IgD-negative memory B cell (primary cell): ENCODE measurements at regions not wholly inside any gene's neighbourhood (a gene's known extent, or its start where the extent isn't known, plus 50 kb on each side); places are given as distances from the start of the nearest gene placed in this dataset.
"Not testable (repeated sequence)": the region's sequence is repeated elsewhere in the genome, so short reads cannot be mapped to it uniquely, and the experiment has no call there.

ENCODE experiments used
- H3K27ac Mint-ChIP-seq, 3 donors: one replicate each; pipeline ENCODE4 v1.8.0; 2020 to 2022; ENCODE audit warnings: mild to moderate bottlenecking in 3 of 3, mixed read lengths in 3 of 3, moderate library complexity in 1 of 3
- H3K27me3 Mint-ChIP-seq: one replicate; pipeline ENCODE4 v1.8.0; 2021; ENCODE audit warnings: mixed read lengths
- H3K36me3 Mint-ChIP-seq: one replicate; pipeline ENCODE4 v1.8.0; 2020; ENCODE audit warnings: mild to moderate bottlenecking, mixed read lengths
- H3K4me1 Mint-ChIP-seq, 3 donors: one replicate each; pipeline ENCODE4 v1.8.0; 2020 to 2022; ENCODE audit warnings: mixed read lengths in 3 of 3, mild to moderate bottlenecking in 1 of 3
- H3K4me3 Mint-ChIP-seq, 4 donors: one replicate each; pipeline ENCODE4 v1.8.0; 2020 to 2022; ENCODE audit warnings: mild to moderate bottlenecking in 4 of 4, mixed read lengths in 4 of 4, moderate library complexity in 3 of 4
- H3K9me3 Mint-ChIP-seq, 3 donors: one replicate each; pipeline ENCODE4 v1.8.0; 2020 to 2021; ENCODE audit warnings: mixed read lengths in 3 of 3, mild to moderate bottlenecking in 1 of 3

DNA sequence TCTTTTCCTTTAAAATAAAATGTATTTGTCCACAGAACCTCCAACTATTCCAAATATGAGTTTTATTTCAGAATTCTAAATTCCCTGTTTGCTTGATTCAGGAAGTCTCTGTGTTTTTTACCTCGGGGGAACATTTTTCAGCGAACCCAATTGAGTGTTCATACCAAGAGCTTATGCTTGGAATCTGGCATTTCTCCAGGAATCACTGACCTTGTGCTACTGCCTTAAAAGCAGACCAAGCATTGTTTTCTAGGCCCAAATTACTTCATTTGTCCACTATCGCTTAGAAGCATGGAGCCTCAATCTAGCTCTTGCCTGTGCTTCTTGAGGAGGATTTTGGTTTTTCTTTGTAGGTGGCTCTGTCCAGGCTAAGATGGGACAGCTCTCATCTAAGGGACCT lies 59.4 kb downstream of the EBLN1 start:
- no peak overlapping the region for H3K27ac Mint-ChIP-seq
- peaks cover under 1% of the 10 kb centered on the region for H3K36me3 Mint-ChIP-seq
- peaks cover 0 to 5% (median 3%) of the 10 kb centered on the region in 3 donors for H3K9me3 Mint-ChIP-seq
- H3K27me3 Mint-ChIP-seq: peaks cover 6% of the 10 kb centered on the region
- peaks cover 0 to 7% (median 2%) of the 10 kb centered on the region in 3 donors for H3K4me1 Mint-ChIP-seq
- H3K4me3 Mint-ChIP-seq: no peak overlapping the region

DNA sequence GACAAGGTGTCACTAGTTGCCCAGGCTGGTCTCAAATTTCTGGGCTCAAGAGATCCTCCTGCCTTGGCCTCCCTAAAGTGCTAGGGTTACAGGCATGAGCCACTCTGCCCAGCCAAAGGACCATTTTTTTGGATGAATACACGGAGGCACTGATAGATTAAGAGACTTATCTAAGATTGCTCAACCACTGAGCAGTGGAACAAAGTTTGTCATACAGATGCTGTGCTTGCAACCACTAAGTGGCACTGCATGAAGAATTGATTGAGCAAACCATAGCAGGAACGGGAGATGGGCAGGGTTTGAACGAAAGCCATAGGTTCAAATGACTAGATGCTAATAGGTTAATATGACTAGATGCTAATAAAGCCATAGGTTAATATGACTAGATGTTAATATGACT lies 61.1 kb downstream of the EBLN1 start:
- H3K9me3 Mint-ChIP-seq: peaks cover 0 to 9% (median 2%) of the 10 kb centered on the region in 3 donors
- peaks cover 0 to 7% (median 2%) of the 10 kb centered on the region in 3 donors for H3K4me1 Mint-ChIP-seq
- H3K36me3 Mint-ChIP-seq: peaks cover 2% of the 10 kb centered on the region
- no peak overlapping the region for H3K4me3 Mint-ChIP-seq
- peaks cover 5% of the 10 kb centered on the region for H3K27me3 Mint-ChIP-seq
- no peak overlapping the region for H3K27ac Mint-ChIP-seq

DNA sequence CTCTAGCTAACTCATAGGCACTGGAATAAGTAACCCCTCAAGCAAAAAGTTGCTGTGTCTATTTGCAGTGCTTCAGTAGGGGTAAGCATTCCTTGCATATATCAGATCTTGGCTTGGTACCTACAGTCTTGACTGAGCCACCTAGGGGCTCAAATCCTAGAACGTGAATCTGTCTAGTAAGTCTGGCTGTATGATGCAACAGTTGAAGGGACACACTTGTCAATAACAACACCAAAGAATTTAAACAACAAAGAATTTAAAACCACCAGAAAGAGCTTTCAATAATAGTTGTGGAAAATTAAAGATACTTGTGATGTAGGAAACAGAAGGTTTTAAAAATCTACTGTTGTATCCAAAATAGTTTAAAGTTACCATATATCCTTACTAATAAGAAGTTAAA lies 65.4 kb downstream of the EBLN1 start:
- Mint-ChIP-seq H3K4me1 (no peaks in the 10 kb centered on the region), H3K4me3 (no peak overlapping the region), H3K27me3 (peaks cover 8% of the 10 kb centered on the region), H3K36me3 (peaks cover 4% of the 10 kb centered on the region), H3K27ac (no peak overlapping the region), H3K9me3 (peaks cover 7 to 13% (median 9%) of the 10 kb centered on the region in 3 donors)

DNA sequence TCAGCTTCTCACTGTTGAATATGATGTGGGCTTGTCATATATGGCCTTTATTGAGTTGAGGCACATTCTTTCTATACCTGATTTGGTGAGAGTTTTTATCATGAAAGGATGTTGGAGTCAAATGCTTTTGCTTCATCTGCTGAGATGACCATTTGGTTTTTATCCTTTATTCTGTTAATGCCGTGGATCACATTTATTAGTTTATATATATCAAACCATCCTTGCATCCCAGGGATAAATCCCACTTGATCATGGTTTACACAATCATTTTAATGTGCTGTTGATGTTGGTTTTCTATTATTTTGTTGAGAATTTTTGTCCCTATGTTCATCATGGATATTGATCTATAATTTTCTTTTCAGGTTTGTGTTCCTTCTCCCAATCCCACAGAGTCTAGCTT lies 67.0 kb downstream of the EBLN1 start:
- H3K27ac Mint-ChIP-seq: no peak overlapping the region
- no peak overlapping the region for H3K4me3 Mint-ChIP-seq
- H3K36me3 Mint-ChIP-seq: peaks cover 6% of the 10 kb centered on the region
- no peaks in the 10 kb centered on the region for H3K4me1 Mint-ChIP-seq
- peaks cover 9 to 17% (median 11%) of the 10 kb centered on the region in 3 donors for H3K9me3 Mint-ChIP-seq
- peaks cover 8% of the 10 kb centered on the region for H3K27me3 Mint-ChIP-seq

DNA sequence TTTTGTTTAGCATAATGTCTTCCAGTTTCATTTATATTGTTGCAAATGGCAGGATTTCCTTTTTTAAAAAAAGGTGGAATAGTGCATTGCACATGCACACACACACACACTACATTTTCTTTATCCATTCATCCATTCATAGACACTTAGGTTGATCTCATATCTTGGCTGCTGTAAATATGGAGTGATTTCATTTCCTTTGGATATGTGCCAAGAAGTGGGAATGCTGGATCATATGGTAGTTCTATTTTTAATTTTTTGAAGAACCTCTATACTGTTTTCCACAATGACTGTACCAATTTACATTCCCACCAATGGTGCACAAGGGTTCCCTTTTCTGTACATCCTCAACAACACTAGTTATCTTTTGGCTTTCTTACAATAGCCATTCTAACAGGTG lies 68.9 kb downstream of the EBLN1 start:
- no peaks in the 10 kb centered on the region for H3K4me1 Mint-ChIP-seq
- no peak overlapping the region for H3K4me3 Mint-ChIP-seq
- H3K36me3 Mint-ChIP-seq: peaks cover 6% of the 10 kb centered on the region
- no peak overlapping the region for H3K27ac Mint-ChIP-seq
- peaks cover 5% of the 10 kb centered on the region for H3K27me3 Mint-ChIP-seq
- H3K9me3 Mint-ChIP-seq: peaks cover 9 to 17% (median 11%) of the 10 kb centered on the region in 3 donors

DNA sequence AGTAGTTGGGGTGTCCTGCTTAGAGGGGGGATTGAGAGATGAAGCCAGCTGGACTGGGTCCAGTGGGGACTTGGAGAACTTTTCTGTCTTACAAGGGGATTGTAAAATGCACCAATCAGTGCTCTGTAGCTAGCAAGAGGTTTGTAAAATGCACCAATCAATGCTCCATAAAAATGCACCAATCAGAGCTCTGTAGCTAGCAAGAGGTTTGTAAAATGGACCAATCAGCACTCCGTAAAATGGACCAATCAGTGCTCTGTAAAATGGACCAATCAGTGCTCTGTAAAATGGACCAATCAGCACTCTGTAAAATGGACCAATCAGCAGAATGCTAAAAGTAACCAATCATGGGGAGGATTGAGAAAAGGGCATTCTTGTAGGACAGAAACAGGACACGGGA lies 71.9 kb downstream of the EBLN1 start:
- not testable (repeated sequence) for H3K4me3 Mint-ChIP-seq, H3K27me3 Mint-ChIP-seq, H3K27ac Mint-ChIP-seq, H3K36me3 Mint-ChIP-seq, H3K4me1 Mint-ChIP-seq
- H3K9me3 Mint-ChIP-seq: peaks cover 7 to 11% (median 7%) of the 10 kb centered on the region in 3 donors

DNA sequence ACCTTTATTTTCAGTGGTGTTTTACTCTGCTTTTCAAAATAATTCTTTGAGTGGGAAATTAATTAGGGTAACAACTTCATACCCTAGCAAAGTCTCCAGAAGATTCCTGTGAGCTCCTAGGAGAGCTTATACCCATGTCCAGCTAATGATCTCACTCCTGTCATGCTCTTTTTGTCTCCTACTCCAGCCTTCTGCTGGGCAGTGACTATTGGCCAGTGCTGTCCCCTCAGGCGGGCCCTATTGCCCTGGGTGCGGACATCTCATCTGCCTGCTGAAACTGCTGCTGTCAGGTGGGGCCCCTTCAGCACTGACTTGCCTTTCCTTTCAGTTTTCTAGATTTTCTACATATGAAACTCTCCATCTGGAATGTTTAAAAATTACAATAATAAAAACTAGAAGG lies 80.3 kb downstream of the EBLN1 start:
- Mint-ChIP-seq H3K4me3 (no peak overlapping the region), H3K27ac (no peak overlapping the region), H3K9me3 (peaks cover 0 to 2% (median 0%) of the 10 kb centered on the region in 3 donors), H3K36me3 (peaks cover 1% of the 10 kb centered on the region), H3K27me3 (peaks cover 5% of the 10 kb centered on the region), H3K4me1 (peaks cover 2 to 13% (median 6%) of the 10 kb centered on the region in 3 donors)

DNA sequence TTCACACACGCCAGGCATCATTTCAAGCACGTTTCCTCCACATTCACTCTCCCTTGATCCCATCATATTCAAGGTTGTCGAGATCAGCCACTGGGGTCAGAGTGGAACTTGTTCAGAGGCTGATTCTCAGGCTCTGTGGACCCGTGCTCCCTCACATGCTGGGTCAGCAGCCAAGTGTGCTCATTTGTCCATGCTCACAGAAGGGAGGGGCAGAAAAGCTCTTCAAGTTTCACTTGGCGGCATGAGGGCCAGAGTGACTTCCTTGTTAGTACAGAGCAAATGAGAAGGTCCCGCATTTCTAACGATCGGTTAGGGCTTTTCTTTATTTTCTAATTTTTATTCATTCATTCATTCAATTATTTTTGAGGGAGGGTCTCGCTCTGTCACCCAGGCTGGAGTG lies 82.2 kb downstream of the EBLN1 start:
- H3K36me3 Mint-ChIP-seq: peaks cover 1% of the 10 kb centered on the region
- H3K27me3 Mint-ChIP-seq: peaks cover 5% of the 10 kb centered on the region
- peaks cover 2 to 13% (median 6%) of the 10 kb centered on the region in 3 donors for H3K4me1 Mint-ChIP-seq
- H3K4me3 Mint-ChIP-seq: no peak overlapping the region
- H3K27ac Mint-ChIP-seq: peak overlapping the region in 1 of 3 donors; percentile 36
- peaks cover 0 to 2% (median 0%) of the 10 kb centered on the region in 3 donors for H3K9me3 Mint-ChIP-seq

DNA sequence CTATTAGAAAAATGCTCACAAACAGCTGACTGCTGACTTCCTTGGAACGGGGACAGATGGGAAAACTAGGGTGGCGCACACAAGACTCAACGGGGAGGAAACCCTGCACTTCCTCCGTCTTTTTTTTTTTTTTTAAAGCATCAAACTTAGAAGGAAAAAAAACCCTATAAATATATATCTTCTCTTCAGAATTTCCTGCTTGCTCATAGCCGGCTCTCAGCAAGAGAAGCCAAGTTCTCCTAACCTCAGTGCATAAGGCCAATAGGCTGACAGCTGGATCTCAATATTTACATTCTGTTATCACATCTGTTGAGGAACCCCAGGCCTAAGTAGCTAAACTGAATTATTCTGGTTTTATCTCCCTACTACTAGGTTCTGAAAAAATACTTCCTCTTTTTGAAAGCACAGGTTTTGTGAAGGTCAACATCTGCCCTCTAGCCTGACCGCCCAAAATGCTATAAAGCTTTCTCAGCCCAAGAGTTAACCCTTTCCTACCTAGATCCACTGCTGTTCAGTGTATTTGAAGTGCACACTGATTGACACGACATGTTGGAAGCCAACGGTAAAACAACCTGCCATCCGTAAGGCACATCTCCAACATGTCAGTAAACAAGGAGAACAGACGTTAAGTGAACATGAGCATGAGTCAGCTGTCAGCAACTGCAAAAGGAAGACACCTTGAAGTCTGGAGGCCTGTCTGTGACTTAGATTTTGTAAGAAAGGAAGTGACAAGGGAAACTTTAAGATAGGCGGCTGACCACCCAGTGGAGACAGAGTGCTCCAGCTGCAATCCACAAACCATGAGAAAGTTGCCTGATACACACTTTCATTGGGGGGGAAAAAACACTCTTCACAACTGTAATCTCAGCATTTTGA lies 83.8 kb downstream of the EBLN1 start:
- H3K27ac Mint-ChIP-seq: peak overlapping the region in 1 of 3 donors; percentile 46
- peaks cover 7% of the 10 kb centered on the region for H3K27me3 Mint-ChIP-seq

DNA sequence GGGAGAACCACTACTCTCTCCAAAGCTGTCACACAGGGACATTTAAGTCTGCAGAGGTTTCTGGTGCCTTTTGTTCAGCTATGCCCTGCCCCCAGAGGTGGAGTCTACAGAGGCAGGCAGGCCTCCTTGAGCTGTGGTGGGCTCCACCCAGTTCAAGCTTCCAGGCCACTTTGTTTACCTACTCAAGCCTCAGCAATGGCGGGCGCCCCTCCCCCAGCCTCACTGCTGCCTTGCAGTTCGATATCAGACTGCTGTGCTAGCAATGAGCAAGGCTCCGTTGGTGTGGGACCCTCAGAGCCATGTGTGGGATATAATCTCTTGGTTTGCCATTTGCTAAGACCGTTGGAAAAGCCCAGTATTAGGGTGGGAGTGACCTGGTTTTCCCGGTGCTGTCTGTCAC lies 87.0 kb downstream of the EBLN1 start:
- H3K4me1 Mint-ChIP-seq: peaks cover 2 to 13% (median 6%) of the 10 kb centered on the region in 3 donors
- H3K9me3 Mint-ChIP-seq, H3K4me3 Mint-ChIP-seq, H3K36me3 Mint-ChIP-seq, H3K27ac Mint-ChIP-seq, H3K27me3 Mint-ChIP-seq: not testable (repeated sequence)

More for the DNA sequence above, 83.8 kb downstream of the EBLN1 start:
- Mint-ChIP-seq H3K36me3 (peaks cover 1% of the 10 kb centered on the region), H3K4me1 (peaks cover 2 to 13% (median 6%) of the 10 kb centered on the region in 3 donors), H3K4me3 (no peak overlapping the region), H3K9me3 (peaks cover 0 to 4% (median 0%) of the 10 kb centered on the region in 3 donors)

DNA sequence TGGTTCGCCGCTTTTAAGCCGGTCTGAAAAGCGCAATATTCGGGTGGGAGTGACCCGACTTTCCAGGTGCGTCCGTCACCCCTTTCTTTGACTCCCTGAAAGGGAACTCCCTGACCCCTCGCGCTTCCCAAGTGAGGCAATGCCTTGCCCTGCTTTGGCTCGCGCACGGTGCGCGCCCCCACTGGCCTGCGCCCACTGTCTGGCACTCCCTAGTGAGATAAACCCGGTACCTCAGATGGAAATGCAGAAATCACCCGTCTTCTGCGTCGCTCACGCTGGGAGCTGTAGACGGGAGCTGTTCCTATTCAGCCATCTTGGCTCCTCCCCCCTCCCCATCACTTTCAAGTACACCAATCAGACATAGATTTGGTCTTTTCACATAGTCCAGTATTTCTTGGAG lies 88.2 kb downstream of the EBLN1 start:
- not testable (repeated sequence) for H3K27me3 Mint-ChIP-seq, H3K36me3 Mint-ChIP-seq, H3K27ac Mint-ChIP-seq, H3K9me3 Mint-ChIP-seq, H3K4me3 Mint-ChIP-seq
- peaks cover 0 to 13% (median 6%) of the 10 kb centered on the region in 3 donors for H3K4me1 Mint-ChIP-seq

DNA sequence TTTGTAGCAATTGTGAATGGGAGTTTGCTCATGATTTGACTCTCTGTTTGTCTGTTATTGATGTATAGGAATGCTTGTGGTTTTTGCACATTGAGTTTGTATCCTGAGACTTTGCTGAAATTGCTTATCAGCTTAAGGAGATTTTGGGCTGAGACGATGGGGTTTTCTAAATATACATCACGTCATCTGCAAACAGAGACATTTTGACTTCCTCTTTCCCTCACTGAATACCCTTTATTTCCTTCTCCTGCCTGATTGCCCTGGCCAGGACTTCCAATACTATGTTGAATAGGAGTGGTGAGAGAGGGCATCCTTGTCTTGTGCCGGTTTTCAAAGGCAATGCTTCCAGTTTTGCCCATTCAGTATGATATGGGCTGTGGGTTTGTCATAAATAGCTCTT lies 96.6 kb downstream of the EBLN1 start:
- not testable (repeated sequence) for H3K27me3 Mint-ChIP-seq, H3K4me1 Mint-ChIP-seq, H3K4me3 Mint-ChIP-seq, H3K27ac Mint-ChIP-seq, H3K36me3 Mint-ChIP-seq
- H3K9me3 Mint-ChIP-seq: peaks cover 3 to 14% (median 13%) of the 10 kb centered on the region in 3 donors

DNA sequence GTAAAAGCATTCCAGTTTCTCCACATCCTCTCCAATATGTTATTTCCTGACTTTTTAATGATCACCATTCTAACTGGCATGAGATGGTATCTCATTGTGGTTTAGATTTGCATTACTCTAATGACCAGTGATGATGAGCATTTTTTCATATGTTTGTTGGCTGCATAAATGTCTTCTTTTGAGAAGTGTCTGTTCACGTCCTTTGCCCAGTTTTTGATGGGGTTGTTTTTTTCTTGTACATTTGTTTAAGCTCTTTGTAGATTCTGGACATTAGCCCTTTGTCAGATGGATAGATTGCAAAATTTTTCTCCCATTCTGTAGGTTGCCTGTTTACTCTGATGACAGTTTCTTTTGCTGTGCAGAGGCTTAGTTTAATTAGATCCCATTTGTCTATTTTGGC lies 97.7 kb downstream of the EBLN1 start:
- not testable (repeated sequence) for H3K27me3 Mint-ChIP-seq, H3K4me1 Mint-ChIP-seq, H3K27ac Mint-ChIP-seq, H3K4me3 Mint-ChIP-seq, H3K36me3 Mint-ChIP-seq
- peaks cover 3 to 14% (median 13%) of the 10 kb centered on the region in 3 donors for H3K9me3 Mint-ChIP-seq

DNA sequence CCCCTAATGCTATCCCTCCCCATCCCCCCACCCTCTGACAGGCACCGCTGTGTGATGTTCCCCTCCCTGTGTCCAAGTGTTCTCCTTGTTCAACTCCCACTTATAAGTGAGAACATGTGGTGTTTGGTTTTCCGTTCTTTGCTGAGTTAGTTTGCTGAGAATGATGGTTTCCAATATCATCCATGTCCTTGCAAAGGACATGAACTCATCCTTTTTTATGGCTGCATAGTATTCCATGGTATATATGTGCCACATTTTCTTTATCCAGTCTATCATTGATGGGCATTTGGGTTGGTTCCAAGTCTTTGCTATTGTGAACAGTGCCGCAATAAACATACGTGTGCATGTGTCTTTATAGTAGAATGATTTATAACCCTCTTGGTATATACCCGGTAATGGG lies 98.2 kb downstream of the EBLN1 start:
- not testable (repeated sequence) for H3K36me3 Mint-ChIP-seq, H3K27me3 Mint-ChIP-seq, H3K4me3 Mint-ChIP-seq, H3K27ac Mint-ChIP-seq, H3K4me1 Mint-ChIP-seq
- peaks cover 3 to 14% (median 13%) of the 10 kb centered on the region in 3 donors for H3K9me3 Mint-ChIP-seq

DNA sequence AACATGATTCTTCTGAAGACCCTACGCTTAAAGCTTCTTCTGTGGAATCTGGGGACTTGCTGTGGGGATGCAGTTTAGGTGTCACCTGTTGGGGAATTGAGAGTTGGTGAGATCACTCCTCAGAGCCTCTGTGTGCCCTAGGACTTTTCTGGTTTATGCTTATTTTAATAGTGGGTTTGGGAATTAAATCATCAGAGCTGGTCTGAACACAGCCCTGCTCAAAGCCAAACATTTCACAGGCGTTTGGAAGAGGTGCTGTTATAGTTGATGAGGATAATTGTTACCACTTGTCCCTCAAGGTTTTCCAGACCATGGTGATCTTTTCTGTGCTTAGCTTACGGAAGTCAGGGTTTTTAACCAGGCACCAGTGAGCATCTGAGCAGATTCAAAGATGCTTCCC lies 106.1 kb downstream of the EBLN1 start:
- H3K4me3 Mint-ChIP-seq: no peak overlapping the region
- H3K27me3 Mint-ChIP-seq: peaks cover 2% of the 10 kb centered on the region
- H3K4me1 Mint-ChIP-seq: no peaks in the 10 kb centered on the region
- H3K27ac Mint-ChIP-seq: no peak overlapping the region
- H3K36me3 Mint-ChIP-seq: no peaks in the 10 kb centered on the region
- peaks cover 2 to 3% (median 3%) of the 10 kb centered on the region in 3 donors for H3K9me3 Mint-ChIP-seq

DNA sequence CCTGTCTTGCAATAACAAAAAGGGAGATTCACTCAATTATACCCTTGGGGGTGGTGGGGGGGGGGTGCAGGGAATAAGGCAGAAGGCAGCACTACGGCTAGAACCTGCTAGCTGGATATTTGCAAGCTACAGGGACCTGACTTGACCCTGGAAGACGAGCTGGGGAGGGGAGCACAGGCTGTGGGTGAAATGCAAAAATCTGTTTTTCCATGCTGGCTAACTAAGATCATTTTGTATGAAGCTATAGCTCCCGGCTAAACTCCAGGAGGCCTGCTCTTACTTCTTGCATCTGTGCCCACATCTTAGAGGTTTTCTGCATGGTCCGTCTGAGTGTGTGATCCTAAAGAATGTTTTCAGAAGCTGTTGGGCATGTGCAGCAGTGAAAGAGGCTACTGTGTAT lies 106.6 kb downstream of the EBLN1 start:
- H3K9me3 Mint-ChIP-seq: peaks cover 2 to 3% (median 3%) of the 10 kb centered on the region in 3 donors
- no peak overlapping the region for H3K4me3 Mint-ChIP-seq
- H3K27ac Mint-ChIP-seq: no peak overlapping the region
- H3K27me3 Mint-ChIP-seq: peaks cover 2% of the 10 kb centered on the region
- H3K36me3 Mint-ChIP-seq: no peaks in the 10 kb centered on the region
- H3K4me1 Mint-ChIP-seq: no peaks in the 10 kb centered on the region
